DMS153 treated with DMSO at 0.1 percent for 48 hours (cell line): ENCODE measurements at regions not wholly inside any gene's neighbourhood (a gene's known extent, or its start where the extent isn't known, plus 50 kb on each side); places are given as distances from the start of the nearest gene placed in this dataset.
A peak's percentile ranks its signal among the peaks of the same experiment; 100 is the strongest.
"Not testable (repeated sequence)": the region's sequence is repeated elsewhere in the genome, so short reads cannot be mapped to it uniquely, and the experiment has no call there.

ENCODE experiments used
- DNase-seq: peaks from one replicate; lab custom pipeline; 2025; ENCODE audit not compliant: unreplicated experiment; lab: John Stamatoyannopoulos, UW

- no peak for DNase-seq
Measured at GRCh38 chr12:75656648-75657047, 145.2 kb upstream of the KRR1 start.

DNA sequence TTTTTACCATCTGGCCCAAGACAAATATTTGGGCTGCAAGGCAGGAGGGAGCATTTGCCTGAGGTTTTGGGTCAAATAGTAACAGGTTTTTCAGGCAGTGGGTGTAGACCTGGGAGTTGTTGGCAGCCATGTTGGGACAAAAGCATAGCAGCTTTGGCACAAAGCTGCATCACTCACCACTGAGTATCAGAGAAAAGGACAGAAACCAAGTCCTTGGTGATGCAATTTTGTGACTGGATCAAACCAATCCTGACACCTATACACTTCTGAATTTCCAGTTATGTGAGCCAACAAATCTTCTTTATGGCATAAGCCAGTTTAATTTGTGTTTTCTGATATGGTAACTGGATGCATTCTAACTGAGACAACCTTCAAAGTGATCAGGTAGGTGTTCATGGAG is 144.8 kb upstream of the KRR1 start:
- DNase-seq = no peak

DNA sequence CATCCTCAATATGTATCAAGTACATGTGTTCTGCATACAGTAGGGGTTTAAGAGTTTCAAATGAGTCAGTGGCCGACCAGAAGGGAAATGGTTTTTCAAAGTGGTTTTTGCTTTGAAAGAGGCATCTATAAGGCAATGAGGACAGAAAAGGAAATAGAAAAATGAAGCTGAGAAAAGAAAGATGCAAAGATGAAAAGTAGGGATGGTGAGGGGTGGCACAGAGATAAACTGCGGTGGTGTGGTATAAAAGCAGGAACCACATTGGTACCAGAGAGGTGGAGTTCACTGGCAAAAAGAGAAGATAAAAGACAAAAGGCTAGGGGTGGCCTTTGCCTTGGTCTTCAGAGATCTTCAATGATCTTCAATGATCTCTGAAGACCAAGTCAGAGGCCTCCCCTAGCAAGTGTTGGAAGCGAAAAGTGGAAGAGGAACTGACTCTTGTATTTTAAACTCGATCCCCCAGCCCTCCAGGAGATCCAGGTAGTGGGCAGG is 144.0 kb upstream of the KRR1 start:
- DNase-seq = no peak

- DNase-seq = no peak
Measured at GRCh38 chr12:75651342-75651695, 139.9 kb upstream of the KRR1 start.

DNA sequence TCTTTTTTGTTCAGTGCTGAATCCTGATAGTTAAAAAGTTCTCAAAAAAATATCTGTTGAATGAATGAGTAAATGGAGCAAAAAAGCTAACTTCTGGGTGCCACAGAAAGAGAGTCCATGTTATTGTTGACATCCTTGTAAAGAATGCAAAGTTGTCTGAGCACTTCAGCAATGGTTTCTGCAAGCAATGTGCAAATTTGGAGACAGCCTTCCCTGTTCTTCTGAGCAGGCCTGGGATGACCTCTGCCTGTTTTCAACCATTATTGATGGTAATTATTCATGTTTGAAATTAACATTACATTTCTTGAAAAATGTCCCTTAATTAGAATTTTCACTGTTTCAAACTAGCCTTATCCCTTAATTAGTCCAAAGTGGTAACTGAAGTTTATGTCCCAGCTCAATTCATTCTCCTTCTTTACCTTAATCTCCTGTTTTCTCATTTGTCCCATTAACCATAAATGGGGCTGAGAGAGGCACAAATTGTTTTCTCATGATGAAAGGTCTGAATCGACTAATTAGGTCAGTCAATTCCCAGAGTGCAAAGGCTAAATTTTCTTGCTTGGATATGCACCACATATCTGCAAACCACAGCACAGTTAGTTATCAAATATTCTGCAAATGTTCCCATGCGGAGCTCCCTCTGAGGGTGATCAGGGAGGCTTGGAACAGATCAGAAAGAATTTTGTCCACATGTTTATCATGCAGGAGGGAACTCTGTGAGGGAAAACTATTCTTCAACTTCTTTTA is 139.4 kb upstream of the KRR1 start:
- no peak for DNase-seq

DNA sequence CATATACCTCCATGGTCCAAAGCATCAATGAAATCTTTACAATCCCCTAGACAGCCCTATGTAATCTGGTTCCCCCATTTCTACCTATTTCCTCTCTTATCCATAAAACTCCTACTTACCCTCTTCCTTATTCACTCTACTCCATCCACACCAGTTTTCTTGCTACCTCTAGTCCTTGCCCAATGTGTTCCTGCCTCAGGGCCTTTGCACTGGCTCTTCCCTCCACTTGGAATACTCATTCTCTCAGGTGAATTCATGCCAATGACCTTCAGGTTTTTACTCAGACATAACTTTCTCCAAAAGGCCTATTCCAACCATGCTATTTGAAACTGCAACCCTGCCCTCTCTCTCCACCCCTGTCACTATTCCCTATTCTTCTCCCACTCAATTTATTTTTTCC is 138.7 kb upstream of the KRR1 start:
- no peak for DNase-seq

DNA sequence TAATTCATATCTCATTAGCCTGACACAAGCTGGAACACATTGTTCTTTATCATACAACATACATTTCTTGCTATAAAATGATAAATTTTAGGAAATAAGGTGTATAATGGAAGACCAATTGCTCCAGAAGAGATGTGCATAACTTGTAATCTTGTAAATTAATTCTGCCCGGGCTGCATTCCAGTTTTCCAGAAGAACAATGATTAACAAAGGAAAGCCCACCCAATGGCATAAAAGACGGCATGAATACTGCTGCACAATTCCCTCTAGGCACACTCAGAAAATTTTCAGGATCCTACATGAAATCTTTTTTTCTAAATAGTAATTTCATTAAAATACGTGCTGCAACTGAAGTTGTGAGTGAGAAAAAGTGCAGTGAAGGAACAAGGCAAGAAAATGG is 137.4 kb upstream of the KRR1 start:
- DNase-seq = no peak

- no peak for DNase-seq
Measured at GRCh38 chr12:75646329-75647210, 135.2 kb upstream of the KRR1 start.

- DNase-seq = no peak
Measured at GRCh38 chr12:75644472-75645072, 133.2 kb upstream of the KRR1 start.

DNA sequence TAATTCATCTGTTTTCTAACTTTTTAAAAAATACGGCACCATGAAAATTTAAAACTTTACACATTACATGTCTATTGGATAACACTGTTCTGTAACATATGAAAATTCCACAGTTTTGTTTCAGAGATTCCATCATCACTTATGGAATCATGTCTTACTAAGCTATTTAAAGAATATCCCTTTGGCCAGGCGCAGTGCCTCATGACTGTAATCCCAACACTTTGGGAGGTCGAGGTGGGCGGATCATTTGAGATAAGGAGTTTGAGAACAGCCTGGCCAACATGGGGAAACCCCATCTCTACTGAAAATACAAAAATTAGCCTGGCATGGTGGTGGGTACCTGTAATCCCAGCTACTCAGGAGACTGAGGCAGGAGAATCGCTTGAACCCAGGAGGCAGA is 131.7 kb upstream of the KRR1 start:
- DNase-seq = not testable (repeated sequence)

DNA sequence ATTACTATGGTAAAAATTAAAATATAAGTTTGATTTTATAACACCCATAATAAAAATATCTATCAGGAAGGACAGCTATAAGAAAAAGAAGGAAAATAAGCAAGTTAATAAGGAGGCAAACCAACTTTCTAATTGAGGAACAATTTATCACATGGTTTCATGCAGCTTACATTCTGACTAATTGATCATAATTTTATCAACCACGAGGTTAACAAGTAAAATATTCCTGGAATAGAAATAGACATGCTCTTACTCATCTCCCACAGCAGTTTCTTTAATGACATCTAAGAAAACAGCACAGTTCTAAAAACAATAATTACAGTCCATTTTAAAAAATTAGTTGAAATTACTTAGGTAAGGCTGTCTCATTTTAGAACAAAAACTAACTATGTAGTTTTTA is 130.8 kb upstream of the KRR1 start:
- no peak for DNase-seq

DNA sequence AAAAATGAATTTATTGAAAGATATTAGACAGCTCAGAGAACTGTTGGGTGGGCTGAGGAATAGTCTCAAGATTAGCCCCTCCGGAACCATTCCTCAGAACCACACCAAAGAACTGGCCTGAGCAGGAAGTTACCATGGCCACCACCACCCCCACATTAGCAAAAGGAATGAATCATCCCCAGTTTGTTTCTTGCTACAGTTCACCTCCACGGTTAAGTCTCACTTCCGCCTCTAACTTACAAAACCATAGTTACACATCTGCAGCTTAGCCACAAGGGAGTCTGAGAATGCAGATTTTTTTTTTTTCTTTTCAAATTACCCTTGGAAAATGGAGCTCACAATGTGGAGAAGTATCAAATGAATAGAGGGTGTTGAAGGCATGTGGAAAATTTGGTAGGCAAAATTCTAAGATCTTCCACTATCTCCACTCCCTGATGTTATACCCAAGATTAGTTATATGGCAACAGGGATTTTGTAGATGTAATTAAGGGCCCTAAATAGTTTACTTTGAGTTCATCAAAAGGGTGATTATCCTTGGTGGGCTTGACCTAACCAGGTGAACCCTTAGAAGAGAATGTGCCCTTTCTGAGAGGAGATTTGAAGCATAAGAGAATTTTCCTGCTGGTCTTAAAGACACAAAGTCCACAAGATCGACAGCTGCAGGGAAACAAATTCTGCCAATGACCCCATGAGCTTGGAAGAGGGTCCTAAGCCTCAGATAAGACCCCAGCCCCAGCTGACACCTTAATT is 129.8 kb upstream of the KRR1 start:
- no peak for DNase-seq

DNA sequence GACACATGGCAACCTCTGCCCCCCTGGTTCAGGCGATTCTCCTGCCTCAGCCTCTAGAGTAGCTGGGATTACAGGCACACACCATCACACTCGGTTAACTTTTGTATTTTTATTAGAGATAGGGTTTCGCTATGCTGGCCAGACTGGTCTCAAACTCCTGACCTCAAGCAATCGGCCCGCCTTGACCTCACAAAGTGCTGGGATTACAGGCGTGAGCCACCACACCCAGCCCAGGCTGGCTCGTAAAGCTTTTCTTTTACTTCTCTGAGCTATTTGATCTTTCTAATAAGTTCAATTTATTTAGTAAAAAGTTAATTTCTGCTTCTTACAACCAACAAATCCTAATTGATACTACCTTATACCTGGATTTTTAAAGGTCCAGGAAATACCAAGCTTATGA is 127.4 kb upstream of the KRR1 start:
- no peak for DNase-seq

DNA sequence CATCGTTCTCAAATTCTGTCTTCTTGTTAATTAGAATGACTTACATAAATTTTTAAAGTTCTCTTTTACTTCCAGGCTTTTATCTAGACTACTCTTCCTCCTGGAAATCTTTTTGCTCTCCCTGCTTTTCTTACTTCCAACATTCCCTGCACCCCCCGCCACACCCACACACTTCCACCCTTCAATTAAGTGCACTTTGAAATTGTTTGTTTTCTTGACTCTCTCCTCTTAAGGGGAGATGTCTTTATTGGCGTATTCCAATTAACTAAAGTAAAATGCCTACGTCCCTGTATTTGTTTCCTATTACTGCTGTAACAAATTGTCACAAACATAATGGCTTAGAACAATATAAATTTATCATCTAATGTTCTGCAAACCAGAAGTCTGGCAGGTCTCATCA is 125.2 kb upstream of the KRR1 start:
- no peak for DNase-seq

DNA sequence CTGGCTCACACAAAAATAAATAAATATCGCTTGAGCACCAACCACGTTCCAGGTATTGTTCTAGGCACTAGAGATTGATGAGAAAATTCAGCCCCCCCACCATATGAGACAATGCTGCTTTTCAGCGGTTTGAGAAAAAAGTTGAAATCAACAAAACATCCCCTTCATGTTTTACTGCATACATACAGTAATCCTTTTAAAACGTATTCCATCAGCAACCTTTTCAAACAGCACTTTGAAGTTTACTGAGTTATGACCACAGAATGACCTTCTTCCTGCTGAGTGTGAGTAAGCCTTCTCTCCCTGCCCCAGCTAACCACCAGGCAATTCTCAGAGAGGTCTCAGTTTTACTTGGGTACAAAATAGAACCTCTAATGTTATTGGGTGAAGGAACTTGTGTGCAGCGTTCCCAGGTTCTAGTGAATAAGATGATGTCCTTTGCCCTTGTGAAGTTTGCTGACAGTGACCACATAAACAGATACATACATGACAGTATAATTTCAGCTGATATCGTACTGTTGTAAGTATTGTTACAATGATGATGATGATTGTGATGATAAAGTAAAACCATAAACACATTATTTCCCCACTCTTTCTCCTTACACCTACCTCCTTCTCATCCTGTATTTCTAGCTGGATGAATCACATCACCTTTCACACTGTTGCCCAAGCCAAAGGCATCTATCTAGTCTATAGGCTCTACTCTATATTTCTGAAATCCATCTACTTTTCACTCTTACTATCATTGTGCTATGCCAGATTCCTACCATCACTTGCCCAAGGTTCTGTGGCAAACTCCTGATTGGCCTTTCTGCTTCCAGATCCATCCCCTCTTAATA is 124.4 kb upstream of the KRR1 start:
- no peak for DNase-seq

DNA sequence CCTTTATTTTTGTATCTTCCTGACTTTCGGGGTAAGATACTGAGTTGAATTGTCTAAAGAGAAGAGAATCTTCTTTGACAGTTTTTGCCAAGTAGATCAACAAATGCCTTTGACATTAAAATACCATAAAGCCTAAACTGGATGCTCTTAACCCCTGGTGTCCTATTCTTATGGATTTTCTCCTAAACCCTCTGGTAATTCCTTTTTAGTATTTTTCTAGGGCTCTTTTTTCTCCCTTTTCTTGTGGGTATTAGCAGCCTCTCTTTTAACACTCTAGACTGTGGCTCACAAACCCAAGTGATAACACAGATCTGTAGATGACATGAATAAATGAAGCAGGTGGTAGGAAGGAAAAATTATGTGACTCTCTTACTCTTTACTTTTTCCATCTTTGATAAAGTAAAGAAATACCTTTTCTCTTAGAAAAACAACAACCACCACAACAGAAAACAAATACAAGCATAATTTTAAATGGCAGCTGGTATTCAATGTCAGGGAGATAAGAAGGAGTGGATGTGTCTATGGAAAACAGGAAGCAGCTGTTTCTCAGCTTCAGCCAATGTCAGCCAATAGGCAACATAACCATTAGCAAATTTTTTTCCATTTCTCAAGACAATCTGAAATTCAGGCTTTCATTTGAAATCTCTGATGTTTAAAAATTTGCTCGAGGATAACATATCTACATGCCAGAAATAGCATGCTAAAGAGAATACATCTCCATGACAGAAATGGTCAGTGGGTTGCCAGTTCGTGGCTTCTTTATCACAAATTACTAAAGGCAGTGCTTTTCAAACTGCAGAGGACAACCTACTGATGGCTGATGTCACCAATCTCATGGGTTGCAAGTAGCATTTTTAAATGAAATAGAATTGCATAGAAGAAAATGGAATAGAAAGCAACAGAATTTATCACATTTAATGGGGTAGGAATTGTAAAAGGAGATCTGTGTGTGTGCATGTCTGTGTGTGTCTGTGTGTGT is 123.1 kb upstream of the KRR1 start:
- DNase-seq = no peak

GRCh38 chr12:75633789-75634188 is 122.4 kb upstream of the KRR1 start:
- no peak for DNase-seq

GRCh38 chr12:75632442-75632841 is 121.0 kb upstream of the KRR1 start:
- peak; percentile 51 for DNase-seq

GRCh38 chr12:75631831-75632230 is 120.4 kb upstream of the KRR1 start:
- DNase-seq = no peak
